GM18526 (cell line): ENCODE measurements at regions not wholly inside any gene's neighbourhood (a gene's known extent, or its start where the extent isn't known, plus 50 kb on each side); places are given as distances from the start of the nearest gene placed in this dataset.

Source experiments
- POLR2A ChIP-seq: IDR thresholded peaks from 3 replicates; pipeline ENCODE4 v1.6.1; 2011; ENCODE audit not compliant: insufficient read length; ENCODE audit errors: extremely low read depth

GRCh38 chr17:33598797-33599196 is 305.7 kb upstream of the ASIC2 start:
- no peak for TF ChIP-seq POLR2A

GRCh38 chr17:33602981-33603380 is 309.9 kb upstream of the ASIC2 start:
- no peak for TF ChIP-seq POLR2A

- no peak for TF ChIP-seq POLR2A
These were observed 310.7 kb upstream of the ASIC2 start for GRCh38 chr17:33603789-33604188.

- TF ChIP-seq POLR2A, result no peak
These were observed 318.4 kb upstream of the ASIC2 start for GRCh38 chr17:33611532-33611931.

GRCh38 chr17:33615861-33616260 is 322.8 kb upstream of the ASIC2 start:
- no peak for TF ChIP-seq POLR2A

GRCh38 chr17:33623841-33624240 is 330.7 kb upstream of the ASIC2 start:
- TF ChIP-seq POLR2A, result no peak

GRCh38 chr17:33628500-33629346 is 335.6 kb upstream of the ASIC2 start:
- TF ChIP-seq POLR2A, result no peak

- no peak for TF ChIP-seq POLR2A
These were observed 340.4 kb upstream of the ASIC2 start for GRCh38 chr17:33633446-33633845.

GRCh38 chr17:33637534-33637933 is 344.4 kb upstream of the ASIC2 start:
- TF ChIP-seq POLR2A, result no peak

- TF ChIP-seq POLR2A, result no peak
These were observed 346.2 kb upstream of the ASIC2 start for GRCh38 chr17:33639103-33639880.

- TF ChIP-seq POLR2A, result no peak
These were observed 347.5 kb upstream of the ASIC2 start for GRCh38 chr17:33640629-33641028.

- TF ChIP-seq POLR2A, result no peak
These were observed 348.9 kb upstream of the ASIC2 start for GRCh38 chr17:33642002-33642401.

- TF ChIP-seq POLR2A, result no peak
These were observed 354.9 kb upstream of the ASIC2 start for GRCh38 chr17:33647956-33648355.

GRCh38 chr17:33650304-33650703 is 357.2 kb upstream of the ASIC2 start:
- no peak for TF ChIP-seq POLR2A

- no peak for TF ChIP-seq POLR2A
These were observed 358.6 kb upstream of the ASIC2 start for GRCh38 chr17:33651686-33652085.

GRCh38 chr17:33652731-33653398 is 359.8 kb upstream of the ASIC2 start:
- TF ChIP-seq POLR2A, result no peak

GRCh38 chr17:33653399-33653788 is 360.3 kb upstream of the ASIC2 start:
- no peak for TF ChIP-seq POLR2A
